ENCODE measurements at regions not wholly inside any gene's neighbourhood (a gene's known extent, or its start where the extent isn't known, plus 50 kb on each side); places are given as distances from the start of the nearest gene placed in this dataset.

DNA sequence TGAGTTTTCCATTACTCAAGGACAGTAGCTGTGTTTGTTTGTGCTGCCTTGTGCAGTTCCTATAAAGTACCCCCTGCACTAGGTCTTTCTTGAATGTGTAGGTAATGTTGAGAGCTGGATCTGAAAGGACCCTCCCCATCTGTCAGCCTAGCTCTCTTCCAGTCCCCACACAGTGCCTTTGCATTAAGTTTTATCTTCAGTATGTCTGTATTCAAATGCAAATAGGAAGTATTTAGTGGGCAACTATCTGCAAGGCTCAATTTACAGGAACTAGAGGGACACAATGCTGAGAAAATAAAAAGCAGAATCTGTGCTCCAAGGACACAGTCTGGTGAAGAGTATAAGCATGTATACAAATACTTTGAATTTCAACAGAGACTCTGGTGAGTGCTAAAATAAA is 558.5 kb downstream of the RFC3 start:
- TF ChIP-seq POLR2A (IDR thresholded peaks at IDR 0.05), result no peak
- TF ChIP-seq, protein P1, sequence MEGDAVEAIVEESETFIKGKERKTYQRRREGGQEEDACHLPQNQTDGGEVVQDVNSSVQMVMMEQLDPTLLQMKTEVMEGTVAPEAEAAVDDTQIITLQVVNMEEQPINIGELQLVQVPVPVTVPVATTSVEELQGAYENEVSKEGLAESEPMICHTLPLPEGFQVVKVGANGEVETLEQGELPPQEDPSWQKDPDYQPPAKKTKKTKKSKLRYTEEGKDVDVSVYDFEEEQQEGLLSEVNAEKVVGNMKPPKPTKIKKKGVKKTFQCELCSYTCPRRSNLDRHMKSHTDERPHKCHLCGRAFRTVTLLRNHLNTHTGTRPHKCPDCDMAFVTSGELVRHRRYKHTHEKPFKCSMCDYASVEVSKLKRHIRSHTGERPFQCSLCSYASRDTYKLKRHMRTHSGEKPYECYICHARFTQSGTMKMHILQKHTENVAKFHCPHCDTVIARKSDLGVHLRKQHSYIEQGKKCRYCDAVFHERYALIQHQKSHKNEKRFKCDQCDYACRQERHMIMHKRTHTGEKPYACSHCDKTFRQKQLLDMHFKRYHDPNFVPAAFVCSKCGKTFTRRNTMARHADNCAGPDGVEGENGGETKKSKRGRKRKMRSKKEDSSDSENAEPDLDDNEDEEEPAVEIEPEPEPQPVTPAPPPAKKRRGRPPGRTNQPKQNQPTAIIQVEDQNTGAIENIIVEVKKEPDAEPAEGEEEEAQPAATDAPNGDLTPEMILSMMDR (IDR thresholded peaks at IDR 0.05), result no peak

Data from Peyer's patch (tissue), 4 donors.